Stimulated activated CD4-positive, alpha-beta T cell treated with anti-CD3 and anti-CD28 coated beads, Interleukin-15, amount 100 ng/mL, for 24 hours (primary cell): ENCODE measurements at regions not wholly inside any gene's neighbourhood (a gene's known extent, or its start where the extent isn't known, plus 50 kb on each side); places are given as distances from the start of the nearest gene placed in this dataset.

Source experiments
- DNase-seq: peaks from one replicate; pipeline ENCODE4 v3.0.0-alpha.2; 2020

- no peak for DNase-seq
Observed at GRCh38 chr12:75974323-75975187, 57.0 kb downstream of the PHLDA1 start.

GRCh38 chr12:75971253-75971652 is 60.3 kb downstream of the PHLDA1 start:
- peak; percentile 14 for DNase-seq

GRCh38 chr12:75970310-75970709 is 61.3 kb downstream of the PHLDA1 start:
- DNase-seq: no peak

GRCh38 chr12:75969768-75970167 is 61.8 kb downstream of the PHLDA1 start:
- DNase-seq: no peak

GRCh38 chr12:75965661-75966060 is 65.9 kb downstream of the PHLDA1 start:
- DNase-seq: no peak

- DNase-seq: no peak
Observed at GRCh38 chr12:75964150-75964549, 67.4 kb downstream of the PHLDA1 start.

- no peak for DNase-seq
Observed at GRCh38 chr12:75961878-75962277, 69.7 kb downstream of the PHLDA1 start.

- no peak for DNase-seq
Observed at GRCh38 chr12:75960954-75961661, 70.5 kb downstream of the PHLDA1 start.

GRCh38 chr12:75960086-75960910 is 71.3 kb downstream of the PHLDA1 start:
- DNase-seq: no peak

GRCh38 chr12:75959506-75959905 is 72.1 kb downstream of the PHLDA1 start:
- DNase-seq: no peak

- no peak for DNase-seq
Observed at GRCh38 chr12:75959060-75959459, 72.5 kb downstream of the PHLDA1 start.

- DNase-seq: no peak
Observed at GRCh38 chr12:75955251-75955650, 76.3 kb downstream of the PHLDA1 start.

- no peak for DNase-seq
Observed at GRCh38 chr12:75954749-75955148, 76.8 kb downstream of the PHLDA1 start.

GRCh38 chr12:75954041-75954440 is 77.5 kb downstream of the PHLDA1 start:
- DNase-seq: no peak

GRCh38 chr12:75953312-75953906 is 78.2 kb downstream of the PHLDA1 start:
- no peak for DNase-seq

- DNase-seq: no peak
Observed at GRCh38 chr12:75951399-75952278, 79.9 kb downstream of the PHLDA1 start.

GRCh38 chr12:75947156-75947723 is 84.3 kb downstream of the PHLDA1 start:
- no peak for DNase-seq

GRCh38 chr12:75945581-75945980 is 86.0 kb downstream of the PHLDA1 start:
- no peak for DNase-seq

GRCh38 chr12:75944905-75945432 is 86.6 kb downstream of the PHLDA1 start:
- DNase-seq: no peak

- DNase-seq: peak; percentile 41
Observed at GRCh38 chr12:75944097-75944904, 87.3 kb downstream of the PHLDA1 start.
